Transverse colon (tissue), 4 donors: ENCODE measurements at regions not wholly inside any gene's neighbourhood (a gene's known extent, or its start where the extent isn't known, plus 50 kb on each side); places are given as distances from the start of the nearest gene placed in this dataset.
"Not testable (repeated sequence)": the region's sequence is repeated elsewhere in the genome, so short reads cannot be mapped to it uniquely, and the experiment has no call there.

Experiments used
- DNase-seq: peaks from one replicate; pipeline ENCODE4 v3.0.0-alpha.2; 2019
- H3K27ac ChIP-seq, 4 donors: fragments of 200-600 bp; sonication (generic); 2 replicates each; pipeline ENCODE4 v1.5.1; 2016 to 2018; ENCODE audit warnings: inconsistent platforms in 4 of 4
- H3K27me3 ChIP-seq: fragments of 200-600 bp; sonication (generic); 2 replicates; pipeline ENCODE4 v1.5.1; 2017; ENCODE audit warnings: inconsistent platforms
- H3K36me3 ChIP-seq, 4 donors: fragments of 200-600 bp; sonication (generic); 2 replicates each; pipeline ENCODE4 v1.5.1; 2017 to 2019; ENCODE audit warnings: inconsistent platforms in 4 of 4
- H3K4me1 ChIP-seq, 4 donors: fragments of 200-600 bp; sonication (generic); 2 replicates each; pipeline ENCODE4 v1.5.1; 2017 to 2020; ENCODE audit warnings: inconsistent platforms in 4 of 4
- H3K4me3 ChIP-seq, 4 donors: fragments of 200-600 bp; sonication (generic); 1 replicate in 1 of 4; 2 replicates in 3 of 4; pipeline versions ENCODE4 v1.5.1 to v1.6.1; 2017 to 2019; ENCODE audit warnings: inconsistent platforms in 4 of 4
- H3K9me3 ChIP-seq, 2 donors: fragments of 200-600 bp; sonication (generic); 2 replicates each; pipeline ENCODE4 v1.5.1; 2017 to 2019; ENCODE audit warnings: inconsistent platforms in 2 of 2
- EP300 ChIP-seq: sonication (generic); formaldehyde crosslinking; IDR thresholded peaks from one replicate; pipeline ENCODE4 v1.6.1; 2017; ENCODE audit warnings: antibody characterized with exemption, low read depth
- POLR2A ChIP-seq: fragments of 450-650 bp; IDR thresholded peaks from one replicate; pipeline ENCODE4 v1.6.1; 2016; ENCODE audit warnings: antibody characterized with exemption, mild to moderate bottlenecking, moderate library complexity
- POLR2AphosphoS5 ChIP-seq, 3 donors: sonication (generic); formaldehyde crosslinking; IDR thresholded peaks; one replicate each; pipeline ENCODE4 v1.6.1; 2016; ENCODE audit warnings: antibody characterized with exemption in 3 of 3
- WGBS, 2 donors: methylation state at CpG; one replicate each; pipeline ENCODE4 v1.1.5; 2018; ENCODE audit warnings: low coverage in 1 of 2; 5-methylcytosine and 5-hydroxymethylcytosine counted together
- in situ Hi-C, 4 donors: fragments of 200-750 bp; cut with MboI; loops; one replicate each; pipeline versions ENCODE4 v1.15.0 to v1.15.1; 2017; ENCODE audit warnings: low sequenced_read_pairs in 3 of 4, low pct_ligation_motif_present in 1 of 4, low pct_unique_long_range_greater_than_20kb in 1 of 4
- intact Hi-C: fragments of 100-400 bp; cut with DNase I; formaldehyde crosslinking; loops from one replicate; pipeline ENCODE4 v1.15.1; 2023; ENCODE audit warnings: low total_unique reads
- TF ChIP-seq, protein P1 (sequence below), 5 experiments: fragments of 200-600 bp in 3 of 5; fragments of 450-650 bp in 2 of 5; sonication (generic) in 3 of 5; IDR thresholded peaks; 1 replicate in 2 of 5; 2 replicates in 3 of 5; pipeline ENCODE4 v1.5.1; 2016 to 2017; ENCODE audit warnings: antibody characterized with exemption in 5 of 5, inconsistent platforms in 3 of 5, mild to moderate bottlenecking in 2 of 5, moderate library complexity in 1 of 5

DNA sequence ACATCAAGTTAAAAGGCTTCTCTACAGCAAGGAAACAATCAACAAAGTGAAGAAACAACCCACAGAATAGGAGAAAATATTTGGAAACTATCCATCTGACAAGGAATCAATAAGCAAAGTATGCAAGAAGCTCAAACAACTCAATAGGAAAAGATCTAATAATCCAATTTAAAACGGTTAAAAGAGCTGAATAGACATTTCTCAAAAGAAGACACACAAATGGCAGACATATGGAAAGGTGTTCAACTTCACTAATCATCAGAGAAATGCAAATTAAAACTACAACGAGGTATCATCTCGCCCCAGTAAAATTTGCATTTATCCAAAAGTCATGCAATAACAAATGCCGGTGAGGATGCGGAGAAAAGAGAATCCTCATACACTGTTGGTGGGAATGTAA, 82.2 kb upstream of the NECTIN3 start:
- no peak overlapping the region for H3K4me3 ChIP-seq
- H3K36me3 ChIP-seq: no peaks in the 10 kb centered on the region
- no peaks in the 10 kb centered on the region for H3K9me3 ChIP-seq
- in situ Hi-C loops: no loop called here
- TF ChIP-seq POLR2AphosphoS5 (IDR thresholded peaks at IDR 0.05) (no peak), POLR2A (no peak), EP300 (no peak)
- TF ChIP-seq, protein P1, sequence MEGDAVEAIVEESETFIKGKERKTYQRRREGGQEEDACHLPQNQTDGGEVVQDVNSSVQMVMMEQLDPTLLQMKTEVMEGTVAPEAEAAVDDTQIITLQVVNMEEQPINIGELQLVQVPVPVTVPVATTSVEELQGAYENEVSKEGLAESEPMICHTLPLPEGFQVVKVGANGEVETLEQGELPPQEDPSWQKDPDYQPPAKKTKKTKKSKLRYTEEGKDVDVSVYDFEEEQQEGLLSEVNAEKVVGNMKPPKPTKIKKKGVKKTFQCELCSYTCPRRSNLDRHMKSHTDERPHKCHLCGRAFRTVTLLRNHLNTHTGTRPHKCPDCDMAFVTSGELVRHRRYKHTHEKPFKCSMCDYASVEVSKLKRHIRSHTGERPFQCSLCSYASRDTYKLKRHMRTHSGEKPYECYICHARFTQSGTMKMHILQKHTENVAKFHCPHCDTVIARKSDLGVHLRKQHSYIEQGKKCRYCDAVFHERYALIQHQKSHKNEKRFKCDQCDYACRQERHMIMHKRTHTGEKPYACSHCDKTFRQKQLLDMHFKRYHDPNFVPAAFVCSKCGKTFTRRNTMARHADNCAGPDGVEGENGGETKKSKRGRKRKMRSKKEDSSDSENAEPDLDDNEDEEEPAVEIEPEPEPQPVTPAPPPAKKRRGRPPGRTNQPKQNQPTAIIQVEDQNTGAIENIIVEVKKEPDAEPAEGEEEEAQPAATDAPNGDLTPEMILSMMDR (IDR thresholded peaks at IDR 0.05): no peak
- DNase-seq: no peak
- no peaks in the 10 kb centered on the region for H3K27me3 ChIP-seq
- no peak overlapping the region for H3K27ac ChIP-seq
- WGBS, 2 donors: 93 to 100% methylated on average over 3 to 5 of the region's 5 CpGs
- intact Hi-C loops: no loop called here
- no peaks in the 10 kb centered on the region for H3K4me1 ChIP-seq

- H3K9me3 ChIP-seq: no peaks in the 10 kb centered on the region
- TF ChIP-seq POLR2AphosphoS5 (IDR thresholded peaks at IDR 0.05) (no peak), POLR2A (no peak), EP300 (no peak)
- TF ChIP-seq, protein P1 (IDR thresholded peaks at IDR 0.05): no peak
- in situ Hi-C loops: no loop called here
- H3K27me3 ChIP-seq: no peaks in the 10 kb centered on the region
- 50 to 54% methylated on average over 2 of the region's 2 CpGs for WGBS, 2 donors
- H3K36me3 ChIP-seq: no peaks in the 10 kb centered on the region
- H3K4me1 ChIP-seq: no peaks in the 10 kb centered on the region
- intact Hi-C loops: no loop called here
- no peak overlapping the region for H3K4me3 ChIP-seq
- no peak for DNase-seq
- H3K27ac ChIP-seq: no peak overlapping the region
Measured at GRCh38 chr3:110995461-110996231, 76.0 kb upstream of the NECTIN3 start.

DNA sequence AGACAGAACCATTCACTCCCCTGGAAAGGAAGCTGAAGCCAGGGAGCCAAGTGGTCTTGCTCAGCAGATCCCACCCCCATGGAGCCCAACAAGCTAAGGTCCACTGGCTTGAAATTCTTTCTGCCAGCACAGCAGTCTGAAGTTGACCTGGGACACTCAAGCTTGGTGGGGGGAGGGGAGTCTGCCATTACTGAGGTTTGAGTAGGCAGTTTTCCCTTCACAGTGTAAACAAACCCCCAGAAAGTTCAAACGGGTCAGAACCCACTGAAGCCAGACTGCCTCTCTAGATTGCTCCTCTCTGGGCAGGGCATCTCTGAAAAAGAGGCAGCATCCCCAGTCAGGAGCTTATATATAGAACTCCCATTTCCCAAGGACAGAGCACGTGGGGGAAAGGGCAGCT, 72.8 kb upstream of the NECTIN3 start:
- in situ Hi-C loops, H3K9me3 ChIP-seq, H3K36me3 ChIP-seq, DNase-seq, H3K4me3 ChIP-seq, intact Hi-C loops, H3K27me3 ChIP-seq, H3K27ac ChIP-seq, H3K4me1 ChIP-seq: not testable (repeated sequence)
- WGBS, 2 donors: 48% methylated on average over 2 of the region's 2 CpGs; no CpG with 5 or more reads in 1 of the 2 donors

DNA sequence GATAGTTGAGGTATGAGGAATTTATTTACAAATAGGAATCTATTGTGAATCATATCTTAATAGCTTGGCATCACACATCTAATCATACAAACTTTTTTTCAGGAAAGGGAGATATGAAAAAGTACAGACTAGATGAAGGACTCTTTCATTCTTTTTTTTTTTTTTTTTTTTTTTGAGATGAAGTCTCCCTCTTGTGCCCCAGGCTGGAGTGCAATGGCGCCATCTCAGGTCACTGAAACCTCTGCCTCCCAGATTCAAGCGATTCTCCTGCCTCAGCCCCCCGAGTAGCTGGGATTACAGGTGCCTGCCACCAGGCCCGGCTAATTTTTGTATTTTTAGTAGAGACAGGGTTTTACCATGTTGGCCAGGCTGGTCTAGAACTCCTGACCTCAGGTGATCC, 65.1 kb upstream of the NECTIN3 start:
- H3K9me3 ChIP-seq, H3K27me3 ChIP-seq, intact Hi-C loops, H3K36me3 ChIP-seq, H3K4me1 ChIP-seq, H3K4me3 ChIP-seq, in situ Hi-C loops, DNase-seq, H3K27ac ChIP-seq: not testable (repeated sequence)
- 80 to 89% methylated on average over 4 of the region's 4 CpGs for WGBS, 2 donors

DNA sequence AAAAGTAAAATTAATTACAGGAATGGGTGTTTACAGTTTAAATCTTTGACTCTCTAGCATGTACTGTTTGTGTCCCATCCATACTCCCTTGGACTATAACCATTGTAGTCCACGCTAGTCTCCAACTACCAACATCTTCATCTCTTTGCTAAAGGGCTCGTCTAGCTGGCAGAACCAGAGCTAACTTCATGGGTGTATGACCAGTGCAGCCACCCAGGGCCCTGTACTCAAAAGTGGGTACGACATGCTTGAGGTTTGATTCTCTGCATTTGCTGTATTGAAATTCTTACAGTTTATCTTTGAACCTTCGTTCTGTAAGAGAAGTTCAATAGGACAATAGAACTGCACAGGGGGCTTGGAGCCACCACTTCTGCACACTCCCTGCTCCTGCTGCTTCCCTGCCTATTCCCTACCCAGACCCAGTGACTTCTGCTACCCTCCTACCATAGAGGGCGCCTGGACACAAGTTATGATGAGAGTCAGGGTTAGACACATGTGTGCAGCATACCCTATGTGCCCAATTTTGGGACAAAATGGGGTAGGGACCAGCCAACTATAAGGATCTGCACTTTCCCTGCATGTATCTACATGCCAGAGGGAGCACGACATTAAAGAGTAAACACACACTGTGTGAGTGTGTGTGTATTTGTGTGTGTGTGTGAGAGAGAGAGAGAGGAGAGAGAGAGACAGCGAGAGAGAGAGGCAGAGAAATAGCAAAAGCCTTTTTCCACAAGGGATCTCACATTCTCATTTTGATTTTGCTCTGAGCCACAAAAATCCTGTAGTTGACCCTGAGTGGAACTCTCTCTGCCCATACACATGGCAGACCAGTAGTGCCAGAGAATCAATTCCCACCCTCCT, 59.0 kb upstream of the NECTIN3 start:
- Histone ChIP-seq H3K27ac (no peak overlapping the region), H3K9me3 (no peaks in the 10 kb centered on the region), H3K4me1 (no peaks in the 10 kb centered on the region), H3K4me3 (no peak overlapping the region), H3K27me3 (no peaks in the 10 kb centered on the region), H3K36me3 (no peaks in the 10 kb centered on the region)
- no peak for DNase-seq
- TF ChIP-seq POLR2AphosphoS5 (IDR thresholded peaks at IDR 0.05) (no peak), POLR2A (no peak), EP300 (no peak)
- TF ChIP-seq, protein P1 (IDR thresholded peaks at IDR 0.05): no peak
- WGBS, 2 donors: 33 to 81% methylated on average over 1 to 6 of the region's 7 CpGs
- intact Hi-C loops (no loop called here), in situ Hi-C loops (no loop called here)
